Kidney glomerular epithelial cell (primary cell): ENCODE measurements at regions not wholly inside any gene's neighbourhood (a gene's known extent, or its start where the extent isn't known, plus 50 kb on each side); places are given as distances from the start of the nearest gene placed in this dataset.
"Not testable (repeated sequence)": the region's sequence is repeated elsewhere in the genome, so short reads cannot be mapped to it uniquely, and the experiment has no call there.

Experiments
- DNase-seq: peaks from one replicate; lab custom pipeline; 2025; lab: John Stamatoyannopoulos, UW

DNA sequence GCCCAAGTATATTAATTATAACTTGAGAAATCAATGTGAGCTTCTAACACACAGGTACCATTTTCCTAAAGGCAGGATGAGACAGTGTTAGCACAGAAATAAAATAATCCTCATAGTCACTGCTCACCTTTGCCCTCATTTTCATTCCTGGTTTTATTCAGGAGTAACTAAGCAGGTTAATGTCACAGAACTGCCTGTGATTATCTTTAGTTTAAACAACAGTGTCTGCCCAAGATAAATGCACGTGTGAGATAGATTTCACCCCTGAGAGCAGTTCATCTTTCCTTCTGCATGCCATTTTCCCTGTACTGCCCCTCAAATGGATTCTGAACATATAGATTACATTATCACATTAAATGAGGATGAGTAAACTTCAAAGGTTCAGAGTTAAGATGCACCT is 250.7 kb downstream of the RMST start:
- DNase-seq: no peak

DNA sequence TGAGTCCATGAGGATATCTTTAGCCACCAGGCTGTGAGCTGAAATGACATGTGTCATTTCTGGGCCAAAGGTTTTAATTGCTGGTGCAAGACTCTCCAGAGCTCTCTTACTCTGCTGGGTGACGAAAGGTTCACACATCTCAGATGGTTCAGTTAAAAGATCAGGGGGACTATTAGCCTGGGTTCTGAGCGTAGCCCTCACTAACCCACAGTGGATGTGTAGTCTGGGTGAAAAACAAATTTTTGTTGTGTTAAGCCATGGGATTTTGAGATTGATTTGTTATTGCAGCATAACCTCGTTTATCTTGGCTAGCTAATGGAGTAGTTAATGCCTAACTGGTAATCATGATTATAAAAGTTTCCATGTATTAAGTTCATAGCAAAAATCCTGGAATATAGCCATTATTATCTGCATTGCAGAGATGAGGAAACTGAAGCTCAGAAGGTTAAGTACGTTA is 251.5 kb downstream of the RMST start:
- DNase-seq: no peak

DNA sequence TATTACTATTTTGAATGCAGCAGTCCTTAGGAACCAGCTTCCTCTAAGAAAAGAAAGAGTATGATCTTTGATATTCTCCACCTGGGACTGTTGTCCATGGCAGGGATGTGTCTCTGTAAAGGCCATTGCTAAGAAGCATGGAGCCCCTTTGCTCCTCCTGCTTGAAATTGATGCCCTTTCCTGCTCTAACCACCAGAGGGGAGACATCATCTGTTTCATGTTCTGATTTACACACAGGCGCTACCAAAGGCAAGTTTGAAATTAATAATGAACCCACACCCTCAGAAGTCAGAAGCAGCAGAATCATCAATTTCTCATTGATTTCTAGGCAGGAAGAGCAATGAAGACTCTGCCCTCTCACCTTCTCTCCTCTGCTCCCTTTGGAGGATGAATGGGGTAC is 253.8 kb downstream of the RMST start:
- DNase-seq: peak; percentile 3

DNA sequence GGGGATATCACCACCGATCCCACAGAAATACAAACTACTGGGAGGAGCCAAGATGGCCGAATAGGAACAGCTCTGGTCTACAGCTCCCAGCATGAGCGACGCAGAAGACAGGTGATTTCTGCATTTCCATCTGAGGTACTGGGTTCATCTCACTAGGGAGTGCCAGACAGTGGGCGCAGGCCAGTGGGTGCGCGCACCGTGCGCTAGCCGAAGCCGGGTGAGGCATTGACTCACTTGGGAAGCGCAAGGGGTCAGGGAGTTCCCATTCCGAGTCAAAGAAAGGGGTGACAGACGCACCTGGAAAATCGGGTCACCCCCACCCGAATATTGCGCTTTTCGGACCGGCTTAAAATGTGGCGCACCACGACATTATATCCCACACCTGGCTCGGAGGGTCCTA is 261.2 kb downstream of the RMST start:
- not testable (repeated sequence) for DNase-seq

DNA sequence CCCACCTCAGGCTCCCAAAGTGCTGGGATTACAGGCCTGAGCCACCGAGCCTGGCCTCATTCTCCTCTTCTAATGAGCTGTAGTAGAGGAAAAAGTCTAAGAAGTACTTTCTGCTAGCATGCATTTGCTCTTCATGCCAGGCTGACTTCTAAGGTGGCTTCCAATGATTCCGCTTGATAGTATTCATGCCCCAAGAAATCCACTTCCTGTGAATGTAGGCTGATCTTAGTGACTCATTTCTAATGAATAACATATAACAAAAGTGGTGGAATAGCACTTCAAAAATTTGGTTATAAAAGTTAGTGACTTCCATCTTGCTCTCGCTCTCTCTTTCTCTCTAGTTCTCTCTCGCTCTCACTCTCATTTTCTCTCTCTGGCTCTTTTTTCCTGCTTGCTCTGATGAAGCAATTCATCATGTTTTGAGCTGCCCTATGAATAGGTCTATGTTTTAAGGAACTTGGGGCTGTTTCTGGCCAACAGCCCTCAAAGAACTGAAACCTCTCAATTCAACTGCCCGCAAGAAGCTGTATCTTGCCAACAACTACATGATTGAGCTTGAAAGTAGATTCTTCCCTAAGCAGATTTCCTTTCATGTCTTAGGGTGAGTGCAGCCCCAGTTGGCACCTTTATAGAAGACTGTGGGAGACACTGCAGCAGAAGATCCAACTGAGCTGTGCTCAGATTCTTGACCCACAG is 282.9 kb downstream of the RMST start:
- peak; percentile 73 for DNase-seq

DNA sequence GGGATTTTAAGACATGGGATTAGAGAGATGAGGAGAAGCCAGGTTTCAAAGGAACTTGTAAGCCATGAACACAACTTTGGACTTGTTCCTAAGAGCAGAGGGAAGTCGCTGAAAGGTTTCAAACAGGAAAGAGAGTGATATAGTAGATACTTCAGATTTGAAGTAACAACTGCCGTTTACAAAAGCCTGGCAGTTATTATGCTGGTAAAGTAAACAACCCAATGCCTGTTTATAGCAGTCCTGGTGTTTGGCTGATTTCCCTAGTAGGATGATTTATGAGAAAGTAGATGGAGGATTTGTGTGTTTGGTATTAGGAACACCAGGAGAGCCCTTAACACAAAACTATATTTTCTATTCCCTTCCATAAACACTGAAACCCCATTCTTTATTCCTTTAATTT is 285.7 kb downstream of the RMST start:
- DNase-seq: no peak

DNA sequence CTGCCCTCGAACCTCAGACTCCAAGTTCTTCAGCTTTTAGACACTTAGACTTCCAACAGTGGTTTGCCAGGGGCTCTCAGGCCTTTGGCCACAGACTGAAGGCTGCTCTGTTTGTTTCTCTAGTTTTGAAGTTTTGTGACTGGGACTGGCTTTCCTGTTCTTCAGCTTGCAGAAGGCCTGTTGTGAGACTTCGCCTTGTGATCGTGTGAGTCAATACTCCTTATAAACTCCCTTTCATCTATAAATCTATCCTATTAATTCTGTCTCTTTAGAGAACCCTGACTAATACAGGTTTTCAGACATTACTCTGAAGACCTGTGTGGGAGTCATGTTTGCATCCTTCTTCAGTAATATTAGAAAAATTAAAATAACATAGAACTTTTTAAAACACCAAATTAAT is 289.1 kb downstream of the RMST start:
- no peak for DNase-seq

DNA sequence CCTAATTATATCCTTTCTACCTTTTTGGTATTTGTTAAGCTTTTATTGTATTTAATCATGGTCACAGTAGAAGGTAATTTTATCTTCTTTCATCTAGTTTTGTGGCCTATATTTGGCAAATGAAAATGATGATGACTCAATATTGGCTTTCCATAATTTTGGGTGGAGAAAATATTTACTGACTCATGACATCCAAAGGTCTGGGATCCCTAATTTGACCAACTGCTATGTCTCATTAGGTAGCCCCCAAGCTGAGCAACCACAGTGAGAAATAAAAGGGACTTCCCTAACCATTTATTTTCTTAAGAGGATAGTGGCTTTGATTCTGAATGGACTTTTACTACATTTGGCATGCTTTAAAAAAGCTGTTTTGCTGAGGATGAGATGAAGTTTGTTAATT is 289.5 kb downstream of the RMST start:
- DNase-seq: no peak

DNA sequence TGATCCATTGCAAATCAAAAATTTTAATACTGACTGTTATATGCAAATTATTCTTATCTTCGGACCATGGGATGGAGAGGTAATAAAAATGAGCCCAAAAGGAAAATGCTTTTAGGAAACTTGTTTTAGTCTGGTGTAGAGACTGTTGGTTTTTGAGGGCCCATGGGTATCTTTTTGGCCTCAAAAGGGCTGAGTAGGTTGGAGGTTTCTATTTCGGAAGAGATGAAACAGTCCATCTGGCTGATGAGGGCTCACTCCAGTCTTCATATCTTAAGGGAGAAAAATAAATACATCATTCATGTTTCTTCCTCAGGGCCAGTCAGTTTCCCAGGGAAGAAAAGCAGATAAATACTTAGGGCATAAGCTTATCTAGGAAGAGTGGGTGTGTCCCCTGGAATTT is 290.7 kb downstream of the RMST start:
- DNase-seq: no peak

DNA sequence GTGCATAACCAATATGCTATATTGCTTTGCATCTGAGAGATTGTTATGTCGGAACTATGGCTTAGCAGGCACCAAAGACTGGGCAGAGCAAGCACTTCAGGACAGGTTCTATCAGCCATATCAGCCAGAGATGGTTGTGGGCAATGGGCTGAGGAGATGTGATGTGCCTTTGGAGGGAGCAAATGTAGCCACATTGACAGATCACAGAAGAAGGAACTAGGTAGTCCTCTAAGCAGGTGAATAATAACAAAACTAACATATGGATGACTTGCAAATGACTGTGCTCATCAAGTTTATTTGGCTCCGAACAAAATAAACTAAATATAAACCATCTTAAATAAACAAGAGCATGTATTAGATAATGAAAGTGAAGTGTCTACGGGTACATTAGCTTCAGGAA is 291.7 kb downstream of the RMST start:
- DNase-seq: no peak

DNA sequence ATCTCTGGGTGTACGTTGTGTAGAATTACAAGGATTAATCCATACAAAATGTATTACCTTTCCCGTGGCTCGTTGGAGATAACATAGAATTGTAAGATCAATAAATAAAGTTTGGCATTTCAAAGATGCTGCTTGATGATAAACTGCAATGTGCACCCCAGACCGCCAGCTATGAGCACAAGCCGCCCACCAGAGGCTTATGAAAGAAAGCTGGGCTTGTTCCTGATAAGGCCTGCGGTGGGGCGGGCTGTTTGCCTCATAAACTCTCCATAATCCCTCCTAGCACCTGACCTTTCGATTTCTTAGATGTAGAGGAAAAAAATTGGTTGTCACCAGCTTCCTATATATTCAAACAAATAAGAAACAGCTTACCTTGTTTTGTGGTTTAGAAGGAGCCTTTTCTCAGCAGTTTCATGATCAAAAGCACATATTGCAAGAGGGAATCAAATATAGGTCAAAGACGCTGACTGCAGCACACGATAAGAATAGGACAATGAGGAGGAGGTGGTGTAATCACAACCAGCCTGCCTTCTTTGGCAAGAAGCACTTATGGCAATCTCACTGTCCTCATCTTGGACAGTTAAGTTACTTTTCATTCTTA is 293.6 kb downstream of the RMST start:
- no peak for DNase-seq

DNA sequence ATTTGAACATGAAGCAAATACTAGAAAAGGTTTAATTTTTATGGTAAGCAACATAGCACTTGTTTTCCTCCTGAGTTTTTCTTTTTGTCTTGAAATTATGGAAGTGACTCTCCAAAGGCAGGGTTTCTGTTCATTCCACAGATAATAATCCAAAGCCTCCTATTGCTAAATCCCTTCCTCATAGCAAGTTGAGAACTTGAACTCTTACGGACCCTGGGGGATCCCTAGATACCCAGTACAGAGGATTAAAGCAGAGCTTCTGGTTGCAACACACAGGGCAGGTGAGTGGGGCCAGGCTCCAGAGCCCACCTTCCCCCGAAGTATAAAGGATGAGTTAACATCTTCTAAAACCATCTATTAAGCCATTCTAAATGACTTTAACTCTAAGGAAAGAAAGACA is 294.1 kb downstream of the RMST start:
- DNase-seq: no peak

DNA sequence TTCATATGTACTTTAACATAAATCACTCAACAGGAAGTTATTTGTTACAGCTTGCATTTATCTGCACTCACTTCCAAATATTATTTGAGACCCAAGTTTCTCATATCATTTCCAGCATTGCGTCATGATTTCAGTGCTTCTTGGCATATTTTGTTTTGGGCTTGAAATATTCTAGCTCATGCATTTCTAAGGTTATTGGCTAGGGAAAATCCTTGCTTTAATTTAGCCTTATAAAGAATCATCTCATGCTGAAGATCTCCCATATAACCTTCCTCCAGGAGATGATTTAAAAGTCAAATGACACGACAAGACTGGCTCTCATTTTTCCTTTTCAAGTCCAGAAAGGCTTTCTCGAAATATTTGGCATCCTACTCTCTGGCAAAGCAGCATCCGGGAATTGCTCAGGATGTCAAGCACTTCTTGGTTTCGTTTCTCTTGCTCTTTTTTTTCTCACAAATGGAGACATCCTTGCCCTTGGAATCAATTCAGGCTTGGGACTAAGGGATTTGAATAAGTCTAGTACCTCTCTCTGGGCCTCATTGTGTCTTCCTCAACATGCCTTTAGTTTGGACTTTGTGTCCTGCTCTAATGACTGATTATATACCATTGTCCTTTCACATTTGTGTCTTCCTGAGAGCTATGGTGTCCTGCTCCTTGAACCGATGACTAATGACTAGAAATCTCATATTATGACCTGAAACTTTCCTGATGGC is 295.0 kb downstream of the RMST start:
- no peak for DNase-seq

DNA sequence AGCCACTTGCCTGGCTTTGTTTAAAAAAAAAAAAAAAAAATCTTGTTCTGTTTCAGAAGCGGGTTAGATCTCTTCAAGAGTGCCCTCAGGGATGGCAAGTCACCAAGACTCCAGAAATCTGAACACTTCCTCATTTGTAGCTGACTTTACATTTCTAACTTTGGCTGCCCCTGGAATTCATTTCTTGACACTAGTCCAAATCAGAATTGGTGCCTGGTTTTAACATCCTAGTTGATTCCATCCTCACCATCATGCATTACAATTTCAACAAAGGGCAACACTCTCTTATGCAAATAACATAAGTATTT is 295.5 kb downstream of the RMST start:
- no peak for DNase-seq

DNA sequence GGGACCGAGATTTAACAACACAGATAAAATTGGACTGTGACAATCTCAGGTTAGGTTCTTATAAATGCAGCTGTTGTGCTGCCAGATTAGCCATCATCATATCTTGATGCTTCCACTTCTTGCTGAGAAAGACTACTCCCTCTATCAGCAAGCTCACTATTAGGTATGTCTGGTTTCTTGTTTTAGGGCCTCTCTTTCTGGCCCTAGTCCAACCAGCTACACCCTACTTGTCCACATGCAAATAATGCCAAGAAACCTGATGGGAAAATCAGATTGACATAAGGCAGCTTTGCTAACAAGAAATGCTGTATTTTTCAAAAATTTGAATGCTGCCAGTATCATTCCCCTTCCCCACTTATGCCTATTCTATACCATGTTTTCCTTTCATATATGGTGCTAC is 296.0 kb downstream of the RMST start:
- no peak for DNase-seq

DNA sequence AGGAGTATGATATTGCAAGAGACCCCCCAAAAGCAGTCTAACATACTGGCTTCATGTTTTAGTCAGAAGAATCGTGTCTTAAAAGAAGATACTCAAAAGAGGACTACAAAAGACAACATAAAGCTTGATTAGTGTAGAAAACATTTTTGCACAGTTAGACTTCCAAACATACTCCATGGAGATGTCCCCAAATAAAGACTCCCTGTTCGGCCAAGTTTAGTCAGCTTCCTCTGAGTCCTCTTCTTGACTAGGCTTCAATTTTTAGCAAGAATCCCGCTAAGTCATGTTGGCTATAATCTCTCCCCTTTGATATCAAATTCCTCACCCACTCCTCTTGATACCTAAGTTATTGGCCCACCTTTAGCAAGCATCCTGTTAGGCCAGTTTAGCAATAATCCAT is 298.0 kb downstream of the RMST start:
- no peak for DNase-seq

DNA sequence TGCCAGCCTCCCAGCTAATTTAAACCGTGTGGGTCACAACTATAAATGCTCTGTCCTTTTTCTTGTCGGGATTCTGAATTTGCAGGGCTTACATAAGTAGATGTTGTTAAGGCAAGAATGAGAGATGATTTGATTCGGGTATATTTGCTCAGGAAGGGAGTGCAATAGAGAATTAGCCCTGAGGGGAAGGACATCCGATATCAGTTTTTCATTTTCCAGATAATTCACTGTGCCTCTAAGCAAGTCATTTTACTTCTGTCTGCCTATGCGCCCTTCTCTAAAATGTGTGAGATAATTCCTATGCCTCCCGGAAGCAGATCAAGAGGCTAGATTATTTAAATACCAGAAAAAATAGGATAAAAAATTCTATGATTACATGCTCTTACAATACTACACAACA is 300.5 kb downstream of the RMST start:
- DNase-seq: no peak

DNA sequence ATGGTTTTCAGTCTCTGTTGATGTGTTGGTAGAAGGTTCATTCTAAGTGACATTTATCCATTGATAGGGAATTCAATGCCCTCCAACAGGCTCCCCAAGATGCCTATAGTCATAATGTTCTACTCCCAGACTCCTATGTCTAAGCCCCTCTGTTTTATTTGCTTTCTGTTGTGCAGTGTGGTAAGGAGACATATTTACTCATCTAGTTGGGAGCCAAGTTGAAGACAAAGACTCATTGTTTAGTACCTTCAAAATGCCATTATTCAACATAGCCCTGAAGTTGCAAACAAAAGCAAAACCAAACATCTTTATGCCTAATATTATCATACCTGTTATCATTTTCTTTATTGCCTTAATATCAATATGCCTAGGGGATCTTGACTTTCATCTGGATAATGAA is 302.1 kb downstream of the RMST start:
- no peak for DNase-seq

DNA sequence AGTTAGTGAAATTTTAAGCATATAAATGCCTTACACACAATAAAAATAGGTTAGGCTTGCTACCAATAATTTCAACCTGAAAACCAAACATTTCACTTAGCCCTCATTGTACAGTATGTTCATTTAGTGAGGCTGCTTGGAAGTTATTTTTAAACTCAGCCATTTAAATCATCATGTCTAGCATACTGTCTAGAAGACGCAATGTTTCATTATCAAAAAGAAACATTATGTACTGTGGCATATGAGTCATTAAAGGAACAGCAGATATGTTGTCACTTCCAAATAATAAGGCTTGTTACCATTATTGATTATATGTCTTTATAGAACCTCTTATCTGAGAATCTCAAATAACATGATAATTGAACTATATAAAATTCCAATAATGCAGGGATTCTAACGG is 304.7 kb downstream of the RMST start:
- DNase-seq: no peak

DNA sequence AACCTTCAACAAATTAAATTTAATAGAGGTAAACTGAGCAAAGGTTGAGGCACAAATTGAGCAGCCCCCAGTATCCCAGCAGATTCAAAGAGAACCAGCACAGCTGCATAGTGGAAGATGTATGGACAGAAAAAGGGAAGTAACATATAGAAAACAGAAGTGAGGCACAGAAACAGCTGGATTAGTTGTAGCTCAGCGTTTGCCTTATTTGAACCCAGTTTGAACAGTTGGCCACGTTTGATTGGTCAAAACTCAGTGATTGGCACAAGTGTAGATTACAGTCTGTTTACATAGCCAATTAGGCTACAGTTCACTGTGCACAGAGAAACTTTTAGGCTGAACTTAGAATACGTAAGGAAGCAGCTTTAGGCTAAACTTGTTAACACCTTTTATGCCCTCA is 315.5 kb downstream of the RMST start:
- no peak for DNase-seq

DNA sequence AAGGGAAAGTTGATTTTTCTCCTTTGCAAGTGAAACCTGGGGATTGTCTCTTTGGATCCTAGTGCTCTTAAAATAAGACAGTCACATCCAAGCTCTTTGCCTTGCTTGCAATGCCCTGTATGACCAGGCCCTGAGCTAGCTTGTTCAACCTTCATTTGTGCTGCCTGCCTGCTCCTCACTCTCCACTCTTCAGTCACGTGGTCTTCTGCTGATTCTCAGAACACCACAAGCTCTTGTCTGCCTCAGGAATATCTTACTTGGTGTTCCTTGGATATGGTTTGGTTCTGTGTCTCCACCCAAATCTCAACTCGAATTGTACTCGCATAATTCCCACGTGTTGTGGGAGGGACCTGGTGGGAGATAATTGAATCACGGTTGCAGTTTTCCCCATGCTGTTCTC is 318.7 kb downstream of the RMST start:
- no peak for DNase-seq

DNA sequence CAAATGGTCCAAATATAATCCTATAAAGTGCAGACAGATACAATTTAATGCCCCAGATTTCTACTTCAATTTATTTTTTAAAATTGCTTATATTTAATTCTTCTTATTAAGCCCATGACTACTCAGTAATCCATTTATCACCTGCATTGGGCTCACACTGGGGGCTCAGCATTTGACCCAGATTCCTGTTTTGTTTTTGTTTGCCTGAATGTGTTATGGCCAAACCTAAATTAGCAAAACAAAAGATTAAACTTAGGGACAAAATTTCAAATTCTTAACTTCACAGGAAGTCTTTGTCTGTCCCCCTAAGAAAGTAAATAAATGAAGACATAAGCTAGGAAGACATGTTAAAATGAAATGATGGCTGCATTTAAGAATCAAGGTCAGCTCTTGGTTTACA is 322.3 kb downstream of the RMST start:
- DNase-seq: no peak

DNA sequence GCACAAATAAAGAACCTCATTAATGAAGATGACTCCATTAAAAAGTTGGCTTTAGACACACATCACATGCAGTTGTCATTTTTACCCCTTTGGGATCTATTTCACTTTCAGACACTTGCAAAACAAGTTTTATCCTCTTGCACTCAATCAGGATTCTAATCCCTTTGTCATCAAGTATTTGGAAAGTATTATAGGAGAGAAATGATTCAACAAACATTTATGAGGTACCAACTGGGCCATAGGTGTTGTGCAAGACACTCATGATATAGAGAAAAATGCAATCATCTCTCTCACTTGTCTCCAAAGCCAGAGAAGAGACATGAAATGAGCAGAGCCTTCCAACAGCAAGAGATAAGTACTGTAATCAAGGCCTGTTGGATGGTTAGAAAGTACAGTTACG is 327.7 kb downstream of the RMST start:
- DNase-seq: no peak

DNA sequence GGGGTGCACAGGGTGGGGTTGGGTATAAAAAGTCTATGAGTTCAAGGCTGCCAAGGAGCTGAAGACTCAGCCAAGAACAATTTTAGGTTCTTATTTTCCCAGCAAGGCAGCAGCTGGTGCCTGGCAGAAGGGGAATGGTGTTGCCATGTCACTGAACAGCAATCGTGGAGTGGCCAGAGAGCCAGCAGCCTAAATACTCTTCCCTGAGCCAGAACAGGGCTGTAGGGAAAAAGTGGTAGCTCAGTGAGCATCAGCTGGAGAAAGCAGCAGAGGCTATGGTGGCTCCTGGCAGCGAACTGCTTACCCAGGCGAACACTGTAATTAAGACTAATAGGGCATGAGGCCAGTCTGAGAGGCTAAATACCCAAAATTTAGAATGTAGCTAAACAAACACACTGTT is 334.9 kb downstream of the RMST start:
- no peak for DNase-seq
